ENCODE measurements at regions not wholly inside any gene's neighbourhood (a gene's known extent, or its start where the extent isn't known, plus 50 kb on each side); places are given as distances from the start of the nearest gene placed in this dataset.

GRCh38 chr6:21459641-21460040, 133.9 kb upstream of the SOX4 start:
- TF ChIP-seq POLR2A (IDR thresholded peaks at IDR 0.05) = no peak
- no peak for TF ChIP-seq CTCF (IDR thresholded peaks at IDR 0.05)
